Gastroesophageal sphincter (tissue), 3 donors: ENCODE measurements at regions not wholly inside any gene's neighbourhood (a gene's known extent, or its start where the extent isn't known, plus 50 kb on each side); places are given as distances from the start of the nearest gene placed in this dataset.

Source experiments
- EP300 ChIP-seq: sonication (generic); formaldehyde crosslinking; IDR thresholded peaks from one replicate; pipeline ENCODE4 v1.6.1; 2017; ENCODE audit warnings: antibody characterized with exemption, mild to moderate bottlenecking
- POLR2A ChIP-seq, 2 donors: fragments of 450-650 bp; IDR thresholded peaks; one replicate each; pipeline ENCODE4 v1.6.1; 2017; ENCODE audit warnings: antibody characterized with exemption in 2 of 2, mild to moderate bottlenecking in 2 of 2, moderate library complexity in 1 of 2
- POLR2AphosphoS5 ChIP-seq: sonication (generic); formaldehyde crosslinking; IDR thresholded peaks from one replicate; pipeline ENCODE4 v1.6.1; 2017; ENCODE audit warnings: antibody characterized with exemption
- TF ChIP-seq, protein P1 (sequence below), 4 experiments: fragments of 200-600 bp in 2 of 4; fragments of 450-650 bp in 2 of 4; sonication (generic) in 1 of 4; IDR thresholded peaks; one replicate each; pipeline ENCODE4 v1.5.1; 2017 to 2019; ENCODE audit warnings: antibody characterized with exemption in 4 of 4, mild to moderate bottlenecking in 2 of 4, moderate library complexity in 2 of 4

DNA sequence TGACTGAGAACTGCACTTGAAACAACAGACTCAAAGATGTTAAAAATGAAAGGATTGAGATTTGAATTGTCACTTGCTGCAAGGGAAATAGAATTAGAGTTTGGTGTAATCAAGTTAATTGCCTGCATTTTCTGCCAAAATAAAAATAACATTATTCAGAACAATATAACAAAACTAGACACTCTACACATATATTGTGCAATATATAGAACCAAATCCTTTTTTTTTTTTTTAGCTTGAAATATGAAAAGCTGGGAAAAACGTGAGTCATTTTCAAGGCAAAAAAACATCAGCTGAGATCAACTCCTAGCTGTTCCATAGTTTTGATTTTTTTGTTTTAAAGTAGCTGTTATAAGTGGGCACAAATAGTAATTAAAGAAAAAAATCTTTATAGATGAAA lies 561.5 kb downstream of the DNAJB9 start:
- TF ChIP-seq POLR2A (IDR thresholded peaks at IDR 0.05) (no peak), POLR2AphosphoS5 (no peak), EP300 (no peak)
- TF ChIP-seq, protein P1, sequence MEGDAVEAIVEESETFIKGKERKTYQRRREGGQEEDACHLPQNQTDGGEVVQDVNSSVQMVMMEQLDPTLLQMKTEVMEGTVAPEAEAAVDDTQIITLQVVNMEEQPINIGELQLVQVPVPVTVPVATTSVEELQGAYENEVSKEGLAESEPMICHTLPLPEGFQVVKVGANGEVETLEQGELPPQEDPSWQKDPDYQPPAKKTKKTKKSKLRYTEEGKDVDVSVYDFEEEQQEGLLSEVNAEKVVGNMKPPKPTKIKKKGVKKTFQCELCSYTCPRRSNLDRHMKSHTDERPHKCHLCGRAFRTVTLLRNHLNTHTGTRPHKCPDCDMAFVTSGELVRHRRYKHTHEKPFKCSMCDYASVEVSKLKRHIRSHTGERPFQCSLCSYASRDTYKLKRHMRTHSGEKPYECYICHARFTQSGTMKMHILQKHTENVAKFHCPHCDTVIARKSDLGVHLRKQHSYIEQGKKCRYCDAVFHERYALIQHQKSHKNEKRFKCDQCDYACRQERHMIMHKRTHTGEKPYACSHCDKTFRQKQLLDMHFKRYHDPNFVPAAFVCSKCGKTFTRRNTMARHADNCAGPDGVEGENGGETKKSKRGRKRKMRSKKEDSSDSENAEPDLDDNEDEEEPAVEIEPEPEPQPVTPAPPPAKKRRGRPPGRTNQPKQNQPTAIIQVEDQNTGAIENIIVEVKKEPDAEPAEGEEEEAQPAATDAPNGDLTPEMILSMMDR (IDR thresholded peaks at IDR 0.05) = no peak
